Glomerular endothelial cell (primary cell): ENCODE measurements at regions not wholly inside any gene's neighbourhood (a gene's known extent, or its start where the extent isn't known, plus 50 kb on each side); places are given as distances from the start of the nearest gene placed in this dataset.

Source experiments
- DNase-seq: peaks from one replicate; pipeline ENCODE4 v3.0.0-alpha.2; 2011; ENCODE audit warnings: low read depth, low spot score; ENCODE audit errors: extremely low read depth

GRCh38 chr14:35989736-35990135 lies 163.6 kb downstream of the BRMS1L start:
- no peak for DNase-seq

GRCh38 chr14:35988972-35989690 lies 163.0 kb downstream of the BRMS1L start:
- no peak for DNase-seq

GRCh38 chr14:35988550-35988949 lies 162.4 kb downstream of the BRMS1L start:
- no peak for DNase-seq

GRCh38 chr14:35987731-35988130 lies 161.6 kb downstream of the BRMS1L start:
- no peak for DNase-seq

GRCh38 chr14:35986219-35986573 lies 160.1 kb downstream of the BRMS1L start:
- DNase-seq: no peak

- DNase-seq: no peak
Measured at GRCh38 chr14:35985474-35986218, 159.5 kb downstream of the BRMS1L start.

GRCh38 chr14:35979531-35979930 lies 153.4 kb downstream of the BRMS1L start:
- DNase-seq: no peak

- DNase-seq: no peak
Measured at GRCh38 chr14:35978561-35978960, 152.4 kb downstream of the BRMS1L start.

- no peak for DNase-seq
Measured at GRCh38 chr14:35975814-35976213, 149.7 kb downstream of the BRMS1L start.

GRCh38 chr14:35973770-35974169 lies 147.6 kb downstream of the BRMS1L start:
- no peak for DNase-seq

- no peak for DNase-seq
Measured at GRCh38 chr14:35971965-35972630, 146.0 kb downstream of the BRMS1L start.

- DNase-seq: no peak
Measured at GRCh38 chr14:35969310-35969709, 143.2 kb downstream of the BRMS1L start.

GRCh38 chr14:35965400-35965799 lies 139.3 kb downstream of the BRMS1L start:
- no peak for DNase-seq

- DNase-seq: no peak
Measured at GRCh38 chr14:35964697-35965286, 138.7 kb downstream of the BRMS1L start.

GRCh38 chr14:35963209-35963608 lies 137.1 kb downstream of the BRMS1L start:
- no peak for DNase-seq

- DNase-seq: no peak
Measured at GRCh38 chr14:35961697-35962274, 135.6 kb downstream of the BRMS1L start.

- DNase-seq: no peak
Measured at GRCh38 chr14:35959835-35960234, 133.7 kb downstream of the BRMS1L start.

- DNase-seq: no peak
Measured at GRCh38 chr14:35958499-35958898, 132.4 kb downstream of the BRMS1L start.

GRCh38 chr14:35956376-35957085 lies 130.4 kb downstream of the BRMS1L start:
- DNase-seq: no peak

GRCh38 chr14:35952584-35952983 lies 126.4 kb downstream of the BRMS1L start:
- DNase-seq: no peak
